Endothelial cell (in vitro differentiated cells): ENCODE measurements at regions not wholly inside any gene's neighbourhood (a gene's known extent, or its start where the extent isn't known, plus 50 kb on each side); places are given as distances from the start of the nearest gene placed in this dataset.

Source experiments
- DNase-seq: peaks from one replicate; pipeline ENCODE4 v3.0.0; 2021; ENCODE audit warnings: low spot score
- H3K27ac Mint-ChIP-seq: one replicate; pipeline ENCODE4 v1.8.0; 2021; ENCODE audit warnings: mixed read lengths, inconsistent platforms; ENCODE audit not compliant: unreplicated experiment
- H3K27me3 Mint-ChIP-seq: one replicate; pipeline ENCODE4 v1.8.0; 2021; ENCODE audit warnings: mild to moderate bottlenecking, moderate library complexity, mixed read lengths, inconsistent platforms; ENCODE audit not compliant: unreplicated experiment
- H3K36me3 Mint-ChIP-seq: one replicate; pipeline ENCODE4 v1.8.0; 2021; ENCODE audit warnings: mild to moderate bottlenecking, low read depth, mixed read lengths, inconsistent platforms; ENCODE audit not compliant: unreplicated experiment
- H3K4me1 Mint-ChIP-seq: one replicate; pipeline ENCODE4 v1.8.0; 2021; ENCODE audit warnings: mild to moderate bottlenecking, mixed read lengths, inconsistent platforms; ENCODE audit not compliant: unreplicated experiment
- H3K4me3 Mint-ChIP-seq: one replicate; pipeline ENCODE4 v1.8.0; 2021; ENCODE audit warnings: mild to moderate bottlenecking, mixed read lengths, inconsistent platforms; ENCODE audit not compliant: unreplicated experiment
- H3K9me3 Mint-ChIP-seq: one replicate; pipeline ENCODE4 v1.8.0; 2021; ENCODE audit warnings: mixed read lengths, inconsistent platforms; ENCODE audit not compliant: unreplicated experiment
- TF ChIP-seq, protein P1 (sequence below): fragments of 200-600 bp; sonication (generic); IDR thresholded peaks from one replicate; pipeline ENCODE4 v1.5.0; 2021; ENCODE audit warnings: antibody characterized with exemption; ENCODE audit not compliant: unreplicated experiment

GRCh38 chr6:112581015-112581414 lies 233.9 kb downstream of the RFPL4B start:
- Mint-ChIP-seq H3K27ac (no peak overlapping the region), H3K4me3 (no peak overlapping the region), H3K4me1 (no peaks in the 10 kb centered on the region), H3K9me3 (no peaks in the 10 kb centered on the region), H3K27me3 (no peaks in the 10 kb centered on the region), H3K36me3 (no peaks in the 10 kb centered on the region)
- no peak for DNase-seq
- TF ChIP-seq, protein P1, sequence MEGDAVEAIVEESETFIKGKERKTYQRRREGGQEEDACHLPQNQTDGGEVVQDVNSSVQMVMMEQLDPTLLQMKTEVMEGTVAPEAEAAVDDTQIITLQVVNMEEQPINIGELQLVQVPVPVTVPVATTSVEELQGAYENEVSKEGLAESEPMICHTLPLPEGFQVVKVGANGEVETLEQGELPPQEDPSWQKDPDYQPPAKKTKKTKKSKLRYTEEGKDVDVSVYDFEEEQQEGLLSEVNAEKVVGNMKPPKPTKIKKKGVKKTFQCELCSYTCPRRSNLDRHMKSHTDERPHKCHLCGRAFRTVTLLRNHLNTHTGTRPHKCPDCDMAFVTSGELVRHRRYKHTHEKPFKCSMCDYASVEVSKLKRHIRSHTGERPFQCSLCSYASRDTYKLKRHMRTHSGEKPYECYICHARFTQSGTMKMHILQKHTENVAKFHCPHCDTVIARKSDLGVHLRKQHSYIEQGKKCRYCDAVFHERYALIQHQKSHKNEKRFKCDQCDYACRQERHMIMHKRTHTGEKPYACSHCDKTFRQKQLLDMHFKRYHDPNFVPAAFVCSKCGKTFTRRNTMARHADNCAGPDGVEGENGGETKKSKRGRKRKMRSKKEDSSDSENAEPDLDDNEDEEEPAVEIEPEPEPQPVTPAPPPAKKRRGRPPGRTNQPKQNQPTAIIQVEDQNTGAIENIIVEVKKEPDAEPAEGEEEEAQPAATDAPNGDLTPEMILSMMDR: no peak

- Mint-ChIP-seq H3K4me3 (no peak overlapping the region), H3K27ac (no peak overlapping the region), H3K9me3 (no peaks in the 10 kb centered on the region), H3K4me1 (no peaks in the 10 kb centered on the region), H3K27me3 (no peaks in the 10 kb centered on the region), H3K36me3 (peaks cover 2% of the 10 kb centered on the region)
- TF ChIP-seq, protein P1: no peak
- DNase-seq: no peak
These were observed 243.2 kb downstream of the RFPL4B start for GRCh38 chr6:112590326-112590725.

DNA sequence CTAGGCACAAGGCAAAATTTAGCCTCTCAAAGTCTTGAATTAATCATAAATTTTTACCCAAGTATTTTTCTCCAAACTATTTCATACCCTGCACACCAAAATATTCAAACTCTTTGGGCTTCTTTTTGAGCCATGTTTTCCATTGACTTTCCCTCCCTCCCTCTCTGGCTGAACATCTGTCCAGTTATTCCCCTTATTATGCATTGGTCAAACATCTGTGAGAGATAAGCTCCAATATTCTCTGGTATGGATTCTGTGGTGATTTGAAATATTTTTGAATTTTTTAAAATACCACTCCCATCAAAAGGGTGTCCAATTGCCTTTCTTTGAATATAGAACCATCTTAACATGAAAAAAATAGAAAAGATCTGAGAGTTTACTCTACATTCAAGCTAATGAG lies 244.2 kb downstream of the RFPL4B start:
- H3K36me3 Mint-ChIP-seq: peaks cover 3% of the 10 kb centered on the region
- H3K4me3 Mint-ChIP-seq: no peak overlapping the region
- H3K27me3 Mint-ChIP-seq: no peaks in the 10 kb centered on the region
- H3K9me3 Mint-ChIP-seq: no peaks in the 10 kb centered on the region
- no peak for DNase-seq
- H3K27ac Mint-ChIP-seq: no peak overlapping the region
- H3K4me1 Mint-ChIP-seq: no peaks in the 10 kb centered on the region
- TF ChIP-seq, protein P1: no peak

- no peak overlapping the region for H3K4me3 Mint-ChIP-seq
These were observed 245.0 kb downstream of the RFPL4B start for GRCh38 chr6:112592159-112592558.

GRCh38 chr6:112594886-112595594 lies 247.9 kb downstream of the RFPL4B start:
- no peaks in the 10 kb centered on the region for H3K4me1 Mint-ChIP-seq
- TF ChIP-seq, protein P1: no peak
- no peaks in the 10 kb centered on the region for H3K27me3 Mint-ChIP-seq
- no peak for DNase-seq
- H3K36me3 Mint-ChIP-seq: peaks cover 3% of the 10 kb centered on the region
- H3K27ac Mint-ChIP-seq: no peak overlapping the region
- no peak overlapping the region for H3K4me3 Mint-ChIP-seq
- no peaks in the 10 kb centered on the region for H3K9me3 Mint-ChIP-seq

More at GRCh38 chr6:112592159-112592558, 245.0 kb downstream of the RFPL4B start:
- DNase-seq: no peak
- Mint-ChIP-seq H3K36me3 (peaks cover 3% of the 10 kb centered on the region), H3K27ac (no peak overlapping the region), H3K9me3 (no peaks in the 10 kb centered on the region), H3K27me3 (no peaks in the 10 kb centered on the region), H3K4me1 (no peaks in the 10 kb centered on the region)
- TF ChIP-seq, protein P1: no peak
